Neural progenitor cell (in vitro differentiated cells): ENCODE measurements at regions not wholly inside any gene's neighbourhood (a gene's known extent, or its start where the extent isn't known, plus 50 kb on each side); places are given as distances from the start of the nearest gene placed in this dataset.

Experiments used
- CTCF ChIP-seq: fragments of 200-600 bp; sonication (generic); IDR thresholded peaks from 2 replicates; pipeline ENCODE4 v1.5.1; 2017; ENCODE audit warnings: antibody characterized with exemption, mild to moderate bottlenecking
- EZH2 ChIP-seq: fragments of 200-600 bp; sonication (generic); IDR thresholded peaks from 2 replicates; pipeline ENCODE4 v1.6.1; 2017; ENCODE audit warnings: antibody characterized with exemption, mild to moderate bottlenecking, moderate library complexity
- EZH2phosphoT487 ChIP-seq: fragments of 200-600 bp; sonication (generic); IDR thresholded peaks from 2 replicates; pipeline ENCODE4 v1.6.1; 2017; ENCODE audit warnings: antibody characterized with exemption

DNA sequence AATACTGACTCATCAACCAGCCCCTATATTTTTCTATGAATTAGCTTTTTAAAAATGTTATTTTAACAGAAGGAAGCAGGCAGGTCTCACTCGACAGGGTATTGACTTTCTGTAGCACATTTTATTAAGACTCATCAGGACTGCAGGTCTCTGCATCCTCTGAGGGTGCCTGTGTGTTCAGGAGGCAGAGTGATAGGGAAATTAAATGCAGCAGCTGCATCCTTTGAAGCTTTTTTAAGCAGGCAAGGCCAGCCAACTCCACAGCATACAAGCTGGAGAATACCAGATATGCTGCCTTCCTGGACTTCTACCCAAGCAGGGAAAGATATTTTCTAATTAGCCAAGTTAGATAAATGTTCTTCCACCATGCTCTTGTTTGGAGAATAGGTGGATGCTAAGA is 124.9 kb downstream of the WSCD1 start:
- TF ChIP-seq CTCF (no peak), EZH2 (no peak), EZH2phosphoT487 (no peak)
